DMS114 treated with DMSO at 0.1 percent for 48 hours (cell line): ENCODE measurements at regions not wholly inside any gene's neighbourhood (a gene's known extent, or its start where the extent isn't known, plus 50 kb on each side); places are given as distances from the start of the nearest gene placed in this dataset.

ENCODE experiments used
- DNase-seq: peaks from one replicate; lab custom pipeline; 2025; ENCODE audit not compliant: unreplicated experiment; lab: John Stamatoyannopoulos, UW

DNA sequence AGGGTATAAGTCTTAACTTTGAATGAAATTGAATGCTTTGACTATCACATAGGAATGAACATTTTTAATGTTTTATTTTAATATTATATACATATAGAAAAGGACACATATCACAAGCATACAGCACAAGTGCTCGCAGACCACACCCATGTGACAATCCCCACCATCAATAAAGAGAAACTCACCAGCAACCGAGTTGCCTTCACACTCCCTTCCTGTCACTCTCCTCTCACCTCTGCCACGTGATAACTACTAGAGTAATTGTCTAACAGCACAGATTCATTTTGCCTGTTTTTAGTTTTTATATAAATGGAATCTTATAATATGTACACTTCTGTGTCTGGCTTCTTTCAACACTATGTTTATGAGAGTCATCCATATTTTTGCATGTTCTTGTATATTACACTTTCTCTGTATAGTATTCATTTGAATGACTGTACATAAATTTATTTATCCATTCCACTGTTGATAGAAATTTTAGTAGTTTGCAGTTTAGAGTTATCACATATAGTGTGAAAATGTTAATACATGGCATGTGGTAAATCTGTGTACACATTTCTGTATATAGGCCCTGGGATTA is 304.9 kb upstream of the DUSP10 start:
- no peak for DNase-seq

DNA sequence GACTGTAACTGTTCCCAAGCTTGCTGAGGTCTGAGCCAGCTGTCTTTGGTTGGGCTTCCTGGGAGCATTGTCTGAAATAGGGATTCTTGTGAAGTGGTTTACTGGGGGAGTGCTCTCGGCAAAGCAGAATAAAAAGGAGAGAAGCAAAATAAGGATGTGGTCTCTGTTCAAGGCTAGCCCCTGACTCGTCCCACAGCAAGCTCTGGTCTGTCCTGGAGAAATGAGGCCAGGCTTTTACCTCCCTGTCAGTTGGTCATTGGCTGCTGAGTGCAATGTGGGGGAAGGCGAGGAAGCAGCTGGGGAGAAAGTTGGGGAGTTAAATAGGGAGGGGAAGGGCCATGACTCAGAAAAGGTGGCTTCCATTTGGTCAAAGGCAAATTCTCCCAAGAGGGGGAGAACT is 303.9 kb upstream of the DUSP10 start:
- DNase-seq: no peak

DNA sequence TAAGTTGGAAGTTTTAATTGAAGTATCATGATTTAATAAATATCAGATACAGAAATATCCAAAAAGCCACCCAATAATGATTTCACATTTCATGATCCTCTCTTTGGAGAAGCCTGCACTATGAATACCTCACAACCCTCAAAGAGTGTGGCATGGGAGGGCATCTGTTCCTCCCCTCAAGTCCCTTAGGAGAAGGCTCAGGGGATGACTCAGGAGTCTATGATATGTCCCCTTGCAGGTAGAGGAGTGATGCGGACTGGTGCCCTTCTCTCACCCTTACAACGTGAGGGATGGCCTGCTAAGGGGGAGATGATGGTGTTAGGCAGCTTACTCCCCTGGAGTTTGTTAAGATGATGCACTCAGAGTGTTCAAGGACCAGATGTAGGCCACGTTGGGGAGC is 303.3 kb upstream of the DUSP10 start:
- DNase-seq: no peak

DNA sequence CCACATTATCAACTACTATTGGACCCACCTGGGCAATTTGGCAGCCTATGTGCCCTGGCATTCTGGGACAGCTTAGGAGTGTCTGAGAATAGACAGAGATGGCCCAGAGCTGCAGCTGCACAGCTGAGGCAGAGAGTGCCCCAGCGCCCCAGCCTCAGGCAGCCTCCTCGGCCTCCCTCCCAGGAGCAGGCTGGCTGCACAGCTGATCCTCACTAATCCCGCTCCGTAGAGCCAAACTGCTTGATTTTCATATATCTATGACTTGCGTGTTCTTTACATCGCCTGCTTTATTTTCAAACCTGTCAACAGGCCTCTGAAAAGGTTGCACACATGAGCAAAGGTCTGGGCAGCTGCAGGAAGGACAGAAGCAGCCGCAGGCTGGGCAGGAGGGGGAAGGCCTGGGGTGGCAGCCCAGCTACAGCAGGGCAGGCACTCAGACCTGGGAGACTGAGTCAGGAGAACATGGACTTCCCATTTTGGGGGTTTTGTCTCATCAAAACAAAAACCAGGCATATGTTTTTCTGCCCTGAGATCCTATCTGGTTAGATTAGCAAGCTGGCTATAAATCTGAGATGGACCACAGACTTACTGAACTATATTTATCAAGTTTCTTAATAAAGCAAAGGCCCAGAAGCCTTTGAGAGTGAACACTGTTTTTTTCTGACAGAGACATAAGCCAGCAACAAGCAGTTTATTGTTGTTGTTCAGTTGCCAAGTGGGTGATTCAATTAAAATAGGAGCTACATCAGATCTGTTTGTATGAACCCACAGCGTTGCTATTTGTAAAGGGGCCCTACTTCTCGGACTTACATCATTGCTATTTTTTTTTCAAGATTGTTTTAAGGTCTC is 301.8 kb upstream of the DUSP10 start:
- DNase-seq: no peak

DNA sequence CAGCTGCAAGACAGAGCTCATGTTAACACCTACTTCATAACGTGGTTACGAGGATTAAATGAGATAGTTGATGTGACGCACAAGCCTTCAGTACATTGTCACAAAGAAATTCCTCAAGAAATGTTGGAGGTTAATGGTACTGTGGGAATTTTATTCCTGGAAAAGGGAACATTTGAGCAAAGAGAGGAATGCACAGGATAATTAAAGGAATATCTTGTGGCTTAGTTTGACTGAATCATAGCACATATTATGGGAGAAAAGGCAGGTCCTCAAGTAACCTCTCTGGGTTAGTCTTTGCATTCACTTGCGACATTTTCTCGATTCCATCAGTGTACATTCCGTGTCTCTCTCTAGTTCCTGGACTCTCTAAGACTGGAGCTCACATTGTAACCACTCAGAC is 300.2 kb upstream of the DUSP10 start:
- DNase-seq: no peak

DNA sequence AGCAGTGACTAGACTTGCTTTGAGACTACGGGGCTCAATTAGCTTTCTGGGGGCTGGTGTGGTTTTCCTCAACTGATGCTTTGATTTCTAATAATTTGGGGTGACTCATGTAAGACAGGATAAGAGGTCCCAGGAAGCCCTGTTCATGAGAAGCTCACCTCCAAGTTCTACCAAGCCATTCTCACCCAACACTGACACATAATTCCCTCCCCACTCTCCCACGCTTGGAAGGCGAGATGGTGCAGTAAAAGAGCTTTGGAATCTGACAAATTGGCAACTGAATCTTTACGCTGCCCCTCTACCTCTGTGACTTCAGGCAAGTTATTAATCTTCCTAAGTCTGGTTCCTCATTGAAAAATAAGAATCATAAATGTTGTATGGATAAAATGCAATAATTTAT is 299.1 kb upstream of the DUSP10 start:
- no peak for DNase-seq

DNA sequence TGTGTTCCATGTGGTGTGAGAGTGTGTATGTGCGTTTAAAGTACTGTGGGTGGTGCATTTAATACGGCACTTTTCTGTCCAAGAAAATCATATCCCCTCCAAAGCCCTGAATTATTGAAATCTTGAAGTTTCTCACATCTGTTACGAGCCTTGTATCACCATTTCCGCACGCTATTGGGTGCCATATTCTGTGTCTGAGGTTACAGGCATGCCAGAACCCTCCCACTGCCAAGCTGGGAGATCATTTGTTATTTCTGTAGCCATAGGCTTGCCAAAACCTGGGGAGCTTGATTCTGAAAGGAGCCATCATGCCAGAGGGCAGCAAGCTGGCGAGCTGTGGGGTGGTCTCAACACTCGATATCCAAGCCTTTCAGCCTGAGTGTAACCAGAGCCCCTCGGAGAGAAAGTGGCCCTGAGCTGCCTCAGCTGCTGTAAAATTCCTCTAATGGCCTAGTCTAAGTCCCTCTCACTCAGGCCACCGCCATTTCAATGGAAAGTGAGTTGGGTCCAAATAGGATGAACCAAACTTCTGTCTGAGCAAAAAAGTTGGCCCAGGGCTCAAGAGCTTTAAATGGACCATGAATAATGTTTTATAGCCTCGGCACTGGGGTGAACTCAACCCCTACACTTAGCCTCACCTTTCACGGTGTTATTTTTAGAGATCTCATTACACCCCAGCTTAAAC is 298.4 kb upstream of the DUSP10 start:
- DNase-seq: no peak

DNA sequence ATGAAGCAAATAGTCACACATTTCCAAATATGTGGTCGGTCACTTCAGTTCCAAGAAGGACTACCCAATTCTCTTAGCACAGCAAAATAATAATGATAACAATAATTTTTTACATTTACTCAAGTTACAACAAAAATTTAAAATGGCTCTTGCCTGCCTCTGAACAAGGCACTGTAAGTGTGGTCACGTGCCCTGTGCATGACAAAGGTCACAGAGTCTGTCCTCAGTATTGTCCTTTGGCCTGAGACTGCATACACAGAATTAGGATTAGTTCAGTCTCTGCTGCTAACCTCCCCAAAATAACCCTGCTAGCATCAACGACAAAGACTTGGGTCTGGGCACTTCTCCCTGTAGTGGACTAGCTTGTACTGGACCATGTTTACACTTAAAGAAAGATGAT is 297.1 kb upstream of the DUSP10 start:
- no peak for DNase-seq

DNA sequence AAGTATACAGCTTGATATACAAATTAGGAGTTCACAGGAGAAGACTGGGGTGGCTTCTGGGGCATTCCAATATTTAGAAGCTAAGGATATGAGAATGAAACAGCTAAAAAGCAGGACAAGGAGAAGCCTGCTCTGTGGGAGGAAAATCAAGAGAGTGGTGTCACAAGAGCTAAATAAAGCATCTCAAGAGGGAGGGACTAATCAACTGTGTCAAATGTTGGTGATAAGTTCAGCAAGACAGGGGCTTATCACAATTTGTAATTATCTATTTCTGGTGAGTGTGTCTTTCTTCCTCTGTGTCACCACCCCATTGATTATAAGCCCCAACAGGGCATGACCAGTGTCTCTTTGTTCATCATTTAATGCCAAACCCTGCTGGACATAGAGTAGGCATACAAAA is 295.8 kb upstream of the DUSP10 start:
- no peak for DNase-seq

DNA sequence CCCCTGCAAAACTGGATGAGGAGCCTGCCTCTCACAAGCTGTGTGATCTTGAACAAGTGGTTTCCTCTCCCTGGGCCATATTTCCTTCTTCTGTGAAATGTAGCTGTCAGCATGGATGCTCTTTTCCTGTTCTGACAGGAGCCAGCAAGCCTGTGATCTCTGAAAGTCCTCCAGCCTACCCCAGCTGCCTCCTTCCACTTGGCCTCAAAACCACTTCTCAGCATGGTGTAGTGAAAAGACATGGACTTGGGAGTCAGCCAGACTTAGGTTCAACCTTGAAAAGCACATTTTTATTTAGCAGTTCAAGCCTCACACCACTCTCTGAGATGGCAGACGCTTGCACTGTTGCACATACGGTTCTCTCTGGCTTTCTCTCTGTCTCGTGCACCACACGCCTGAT is 292.9 kb upstream of the DUSP10 start:
- no peak for DNase-seq

DNA sequence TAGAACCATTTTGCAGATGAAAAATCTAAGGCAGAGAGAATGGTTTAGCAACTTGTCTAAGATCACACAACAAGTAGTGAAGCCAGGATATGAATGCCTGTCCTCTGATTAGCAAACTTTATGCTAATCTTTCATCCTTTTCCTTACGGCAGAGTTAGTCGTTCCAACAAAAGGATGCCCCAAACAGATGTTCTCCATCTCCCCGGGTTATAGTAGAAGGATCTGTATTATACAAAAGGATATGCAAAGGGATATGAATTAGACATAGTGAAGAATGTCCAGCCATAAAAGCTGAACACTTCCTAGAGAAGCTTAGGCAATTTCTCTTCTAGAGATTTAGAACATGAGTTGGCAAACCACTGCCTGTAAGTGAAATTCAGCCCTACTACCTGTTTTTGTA is 291.6 kb upstream of the DUSP10 start:
- DNase-seq: no peak

DNA sequence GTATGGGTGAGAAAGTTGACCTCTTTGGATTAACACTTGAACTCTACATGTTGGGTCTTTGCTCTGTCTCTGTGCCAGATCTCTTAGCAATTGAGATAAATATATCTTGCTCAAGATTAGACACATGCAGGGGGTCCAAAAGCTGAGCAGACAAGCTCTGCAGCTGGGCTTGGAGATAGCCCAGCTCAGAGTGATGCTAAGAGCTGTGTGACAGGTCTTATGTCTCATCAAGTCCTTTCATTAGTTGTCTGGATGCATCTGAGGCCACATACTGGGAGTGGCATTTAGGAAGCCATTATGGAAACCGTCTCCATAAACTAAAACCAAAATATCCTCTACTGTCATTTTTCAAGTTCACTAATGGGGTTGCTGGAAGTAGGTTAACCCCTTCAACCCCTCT is 289.4 kb upstream of the DUSP10 start:
- DNase-seq: no peak

DNA sequence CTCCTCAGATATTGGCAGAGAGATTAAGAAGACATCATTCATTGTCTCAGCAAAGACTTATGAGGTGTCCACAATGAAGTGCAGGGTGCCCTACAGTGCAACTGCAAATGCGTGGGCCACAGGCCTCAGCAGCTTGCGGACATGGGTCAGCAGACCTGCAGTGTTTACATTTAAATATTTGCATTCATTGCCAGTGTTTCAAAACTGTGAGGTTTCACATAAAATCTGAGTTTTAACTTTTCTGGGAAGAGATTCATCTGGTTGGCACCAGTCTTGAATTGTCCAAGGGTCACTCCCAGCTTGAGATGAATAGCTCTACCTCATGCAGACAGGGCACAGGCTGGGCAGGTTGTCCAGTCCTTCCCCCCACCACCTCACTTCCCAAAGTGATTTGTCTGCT is 286.8 kb upstream of the DUSP10 start:
- no peak for DNase-seq

DNA sequence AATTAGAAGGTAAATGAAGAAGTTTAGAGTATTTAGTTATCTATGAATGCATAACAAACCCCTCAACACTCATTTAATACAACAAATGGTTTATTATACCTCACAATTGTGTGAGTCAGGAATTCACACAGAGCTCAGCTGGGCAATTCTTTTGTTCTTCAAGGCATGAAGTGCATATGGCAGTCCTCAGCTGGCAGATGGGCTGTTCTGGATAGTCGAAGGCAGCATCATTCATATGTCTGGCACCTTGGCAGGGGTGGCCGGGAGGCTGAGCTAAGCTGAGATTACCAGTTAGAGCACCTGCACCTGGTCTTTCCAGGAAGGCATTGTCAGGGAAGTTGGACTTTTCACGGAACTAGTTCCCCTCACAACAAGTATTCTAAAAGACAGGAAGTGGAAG is 286.2 kb upstream of the DUSP10 start:
- no peak for DNase-seq

DNA sequence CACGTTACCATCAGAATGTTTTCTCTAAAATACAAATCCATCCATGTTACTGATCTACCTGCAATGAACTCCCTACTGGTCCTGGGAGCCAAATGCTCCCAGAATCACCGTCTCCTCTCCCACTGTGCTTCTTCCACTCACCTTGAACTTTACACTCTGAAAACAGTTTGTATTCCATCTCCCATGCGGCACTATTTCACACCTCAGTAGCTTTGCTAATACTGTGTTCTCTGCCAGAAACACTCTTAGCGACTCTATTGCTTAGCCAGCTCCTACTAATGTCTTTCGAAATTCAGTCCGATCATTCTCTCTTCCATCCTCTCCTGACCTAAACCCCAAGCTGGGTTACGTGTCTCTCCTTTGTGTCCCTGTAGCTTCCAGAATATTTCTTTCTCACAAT is 284.4 kb upstream of the DUSP10 start:
- DNase-seq: no peak

DNA sequence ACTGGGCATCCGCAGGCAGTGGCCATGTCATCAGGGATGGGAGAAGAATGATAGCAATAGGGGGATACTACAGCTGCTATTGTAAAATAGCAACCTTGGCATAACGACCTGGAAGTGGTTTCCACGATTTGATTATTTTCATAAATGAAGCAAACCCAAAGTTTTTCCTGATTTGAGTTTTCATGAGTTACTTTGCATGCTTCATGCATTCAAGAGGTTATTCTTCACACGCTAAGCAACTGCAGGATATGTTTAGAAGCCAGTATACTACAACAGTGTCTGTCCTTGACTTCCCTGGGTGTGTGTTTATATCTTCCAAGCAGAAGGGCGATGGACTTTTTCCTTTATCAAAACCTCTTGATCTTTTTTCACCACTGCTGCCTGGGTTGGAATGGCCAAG is 281.1 kb upstream of the DUSP10 start:
- DNase-seq: no peak

DNA sequence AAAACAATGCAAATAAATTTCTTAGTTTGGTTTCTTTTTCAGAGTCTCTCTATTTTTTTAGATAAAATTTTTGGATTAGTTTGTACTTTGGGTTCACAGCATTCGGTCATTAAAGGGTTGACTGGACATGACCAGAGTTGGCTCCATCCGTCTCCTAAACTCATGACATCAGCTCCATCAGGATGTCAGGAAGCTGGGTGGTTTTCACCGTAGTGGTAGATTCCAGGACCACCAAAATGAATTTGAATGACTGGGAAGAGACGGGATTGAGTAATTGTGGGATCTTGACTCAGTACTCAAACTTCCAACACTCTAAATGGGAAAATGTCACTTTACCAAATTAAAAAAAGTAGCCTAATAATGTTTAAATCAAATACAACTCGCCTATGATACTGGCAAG is 279.2 kb upstream of the DUSP10 start:
- no peak for DNase-seq

DNA sequence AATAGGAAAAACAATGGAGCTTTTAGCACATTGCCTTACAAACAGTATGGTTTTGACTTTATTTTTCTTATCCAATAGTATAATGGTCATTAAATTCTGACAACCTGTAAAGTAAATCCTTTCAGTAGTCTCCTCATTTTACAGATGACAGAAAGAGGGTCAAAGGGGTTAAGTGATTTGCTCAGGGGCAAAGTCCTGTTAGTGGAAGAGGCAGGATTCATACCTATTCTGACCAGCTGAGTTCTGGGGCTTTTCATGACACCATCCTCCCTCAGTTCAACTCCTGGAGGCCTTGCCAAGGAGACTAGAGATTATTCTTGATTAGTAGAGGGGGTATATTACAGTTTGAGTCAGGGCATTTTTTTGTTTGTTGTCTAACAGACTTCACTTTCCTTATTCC is 278.7 kb upstream of the DUSP10 start:
- no peak for DNase-seq

DNA sequence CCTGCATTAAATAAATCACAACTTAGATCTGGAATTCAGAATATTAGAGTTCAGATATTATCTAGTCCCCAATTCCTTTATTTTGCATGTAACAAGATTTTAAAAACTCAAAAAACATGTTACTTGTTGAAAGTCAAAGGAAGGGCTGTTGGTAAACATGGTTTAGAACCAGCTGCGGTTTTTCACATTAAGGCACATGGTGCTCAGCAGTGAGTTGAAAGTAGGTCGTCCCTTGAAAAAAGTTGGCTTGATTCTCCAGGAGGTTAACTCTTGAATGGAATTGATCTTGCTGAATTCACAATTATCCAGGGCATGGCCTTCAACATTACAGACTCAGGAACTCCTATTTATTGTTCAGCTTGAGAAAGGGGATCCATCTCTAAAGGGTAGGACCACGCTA is 277.1 kb upstream of the DUSP10 start:
- no peak for DNase-seq

DNA sequence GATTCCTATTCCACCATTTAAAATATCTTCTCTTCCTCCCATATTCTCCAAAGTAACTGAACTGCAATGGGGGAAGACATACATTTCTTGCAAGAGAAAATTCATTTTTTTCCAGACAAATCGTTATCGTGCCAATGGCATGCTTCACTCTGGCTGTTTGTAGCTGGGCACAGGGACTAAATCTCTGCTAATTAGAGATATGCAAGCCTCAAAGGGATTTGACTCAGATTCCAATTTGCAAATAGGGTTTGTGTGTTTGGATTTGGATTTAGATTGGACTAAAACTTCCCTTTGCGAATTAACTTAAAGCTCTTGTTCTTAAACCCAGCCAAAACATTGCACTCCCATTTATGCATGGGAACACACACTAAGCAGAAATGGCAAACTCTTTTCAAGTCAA is 276.2 kb upstream of the DUSP10 start:
- DNase-seq: no peak

DNA sequence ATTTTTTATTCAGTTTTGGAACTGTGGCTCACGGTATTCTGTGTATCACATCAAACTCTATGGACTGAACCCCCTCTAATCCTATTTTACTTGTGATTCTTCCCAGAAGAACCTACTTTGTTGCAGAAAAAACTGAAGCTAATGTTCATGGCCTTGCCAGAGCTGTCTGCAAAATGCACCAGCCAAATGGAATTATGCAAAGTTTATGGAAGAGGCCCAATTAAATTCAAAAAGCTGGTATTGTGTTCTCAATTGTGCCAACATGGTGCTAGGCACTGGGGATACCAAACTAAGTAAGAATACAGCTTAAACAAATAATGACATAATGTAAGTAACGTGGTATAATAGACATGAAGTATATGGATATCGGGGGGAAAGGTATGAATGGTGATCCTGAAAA is 273.8 kb upstream of the DUSP10 start:
- DNase-seq: no peak

DNA sequence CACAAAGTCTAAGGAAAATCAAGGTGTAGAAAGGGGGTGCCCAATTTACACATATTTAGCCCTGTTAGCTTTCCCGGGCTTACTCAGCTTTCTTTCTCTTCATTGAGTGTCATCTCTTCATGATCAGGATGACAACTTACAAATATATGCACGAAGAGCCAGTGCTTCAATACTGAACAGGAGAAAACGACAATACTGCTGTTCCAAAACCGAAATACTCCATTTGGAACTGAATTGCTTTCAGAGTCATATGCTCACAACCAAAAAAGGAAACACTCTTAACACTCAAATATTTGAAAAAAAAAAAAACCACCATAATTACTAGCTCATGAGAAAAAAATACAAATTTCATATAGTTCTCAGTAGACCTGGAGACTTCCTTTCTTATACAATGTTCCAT is 272.1 kb upstream of the DUSP10 start:
- DNase-seq: no peak
